Panc1 (cell line): ENCODE measurements at regions not wholly inside any gene's neighbourhood (a gene's known extent, or its start where the extent isn't known, plus 50 kb on each side); places are given as distances from the start of the nearest gene placed in this dataset.

Experiments used
- ATAC-seq: fragments of 200-7000 bp; cut with Tn5 transposase; 2 replicates; pipeline ENCODE4 v1.9.1; 2020; ENCODE audit warnings: mild to moderate bottlenecking, moderate library complexity
- BruUV-seq: library from RNA; stranded (reverse); fragments of 400-500 nt; replicated peaks from 2 replicates; lab custom pipeline; 2021; lab: Mats Ljungman, UMichigan
- CTCF ChIA-PET: fragments of 300-600 bp; sonication (Branson Sonifier 250); formaldehyde crosslinking; loops from one replicate; lab custom pipeline; 2022; ENCODE audit warnings: antibody characterized with exemption; lab: Charles Lee
- POLR2A ChIA-PET: fragments of 300-600 bp; sonication (Branson Sonifier 250); formaldehyde crosslinking; loops from one replicate; lab custom pipeline; 2022; ENCODE audit warnings: antibody characterized with exemption; lab: Charles Lee
- DNase-seq: peaks from one replicate; pipeline ENCODE4 v3.0.0-alpha.2; 2010; ENCODE audit warnings: low read depth, low spot score
- H3K27ac ChIP-seq: 2 replicates; pipeline ENCODE4 v1.5.1; 2011; ENCODE audit warnings: mild to moderate bottlenecking, low read length, inconsistent platforms
- H3K27me3 ChIP-seq: fragments of 200-500 bp; sonication (Bioruptor generic); 2 replicates; pipeline ENCODE4 v1.6.0; 2014; ENCODE audit warnings: low read length, inconsistent platforms; ENCODE audit not compliant: control insufficient read depth, insufficient read depth
- H3K36me3 ChIP-seq: fragments of 200-500 bp; sonication (Bioruptor generic); 2 replicates; pipeline ENCODE4 v1.5.1; 2014; ENCODE audit warnings: inconsistent platforms, mild to moderate bottlenecking, low read length, moderate library complexity; ENCODE audit not compliant: control insufficient read depth, insufficient read depth
- H3K4me1 ChIP-seq: 2 replicates; pipeline ENCODE4 v1.5.1; 2011; ENCODE audit warnings: inconsistent platforms, mild to moderate bottlenecking, low read length, moderate library complexity; ENCODE audit not compliant: control insufficient read depth, insufficient read depth
- H3K4me3 ChIP-seq, 2 experiments: 2 replicates each; pipeline ENCODE4 v1.5.1; 2011 to 2012; ENCODE audit warnings: low read depth in 2 of 2, low read length in 2 of 2, mild to moderate bottlenecking in 2 of 2, inconsistent platforms in 1 of 2, moderate library complexity in 1 of 2
- H3K9me3 ChIP-seq: fragments of 200-500 bp; sonication (Bioruptor generic); 2 replicates; pipeline ENCODE4 v1.5.1; 2014; ENCODE audit warnings: low read depth, mild to moderate bottlenecking, inconsistent platforms, low read length, moderate library complexity; ENCODE audit not compliant: control insufficient read depth, insufficient read depth
- POLR2AphosphoS5 ChIP-seq: IDR thresholded peaks from 2 replicates; pipeline ENCODE4 v1.6.1; 2012; ENCODE audit warnings: mild to moderate bottlenecking, low read depth, low read length, moderate library complexity
- SIN3A ChIP-seq: IDR thresholded peaks from 2 replicates; pipeline ENCODE4 v1.6.1; 2012; ENCODE audit warnings: low read depth, mild to moderate bottlenecking, low read length, moderate library complexity, borderline replicate concordance; ENCODE audit not compliant: insufficient read depth
- TCF7L2 ChIP-seq: IDR thresholded peaks from 2 replicates; pipeline ENCODE4 v1.6.1; 2011; ENCODE audit warnings: mild to moderate bottlenecking, low read depth, low read length, inconsistent platforms
- in situ Hi-C: cut with HindIII; loops from 2 replicates; pipeline ENCODE4 v1.10.0; 2016; ENCODE audit warnings: low sequenced_read_pairs, low pct_unique_long_range_greater_than_20kb
- intact Hi-C: fragments of 100-400 bp; cut with micrococcal nuclease; formaldehyde crosslinking; loops from one replicate; pipeline ENCODE4 v1.10.0; 2022; ENCODE audit not compliant: unreplicated experiment
- TF ChIP-seq, protein P1 (sequence below): fragments of 450-650 bp; IDR thresholded peaks from 2 replicates; pipeline ENCODE4 v1.5.1; 2017; ENCODE audit warnings: mild to moderate bottlenecking
- TF ChIP-seq, protein P2 (sequence below), 2 experiments: IDR thresholded peaks; 2 replicates each; pipeline ENCODE4 v1.6.1; 2011 to 2012; ENCODE audit warnings: low read depth in 2 of 2, control low read depth in 1 of 2, low read length in 1 of 2, mild to moderate bottlenecking in 1 of 2, moderate library complexity in 1 of 2; ENCODE audit not compliant: insufficient read depth in 1 of 2

DNA sequence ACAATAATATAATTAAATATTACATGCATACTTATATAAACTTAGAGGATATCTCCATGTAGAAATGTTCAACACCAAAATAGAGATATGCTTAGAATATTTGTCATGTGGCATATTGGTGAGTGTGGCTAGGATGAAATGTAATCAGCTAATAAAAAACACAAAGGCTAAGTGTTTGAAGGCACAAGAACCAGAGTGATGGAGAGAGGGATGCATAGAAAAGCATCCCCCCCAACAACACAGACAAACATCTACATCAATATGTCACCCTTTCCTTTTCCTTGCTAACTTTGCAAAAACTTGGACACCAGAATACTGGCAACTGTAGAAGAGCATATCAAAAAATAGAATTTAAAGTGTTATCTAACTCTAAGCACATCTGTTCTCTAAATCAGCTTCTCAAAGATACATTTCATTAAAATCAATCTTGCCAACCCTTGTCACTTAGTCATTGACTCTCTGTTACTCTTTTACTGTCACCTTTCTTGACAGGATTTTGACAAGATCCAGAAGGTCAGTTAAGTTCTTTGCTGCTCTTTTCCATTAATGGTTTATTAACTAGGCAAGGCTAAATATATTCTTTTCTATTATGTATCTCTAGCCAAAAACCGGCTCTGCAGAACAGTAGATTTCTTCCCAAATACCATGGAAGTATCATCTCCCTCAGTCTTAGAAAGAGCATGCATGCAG is 695.9 kb downstream of the OTOL1 start:
- Histone ChIP-seq H3K36me3 (no peaks in the 10 kb centered on the region), H3K9me3 (no peaks in the 10 kb centered on the region), H3K27ac (no peak overlapping the region), H3K4me3 (no peak overlapping the region), H3K4me1 (no peaks in the 10 kb centered on the region), H3K27me3 (no peaks in the 10 kb centered on the region)
- no peak for ATAC-seq
- POLR2A ChIA-PET, result no interaction called here
- no TSS peak for BruUV-seq
- TF ChIP-seq TCF7L2 (no peak), SIN3A (no peak), POLR2AphosphoS5 (no peak)
- TF ChIP-seq, protein P1, sequence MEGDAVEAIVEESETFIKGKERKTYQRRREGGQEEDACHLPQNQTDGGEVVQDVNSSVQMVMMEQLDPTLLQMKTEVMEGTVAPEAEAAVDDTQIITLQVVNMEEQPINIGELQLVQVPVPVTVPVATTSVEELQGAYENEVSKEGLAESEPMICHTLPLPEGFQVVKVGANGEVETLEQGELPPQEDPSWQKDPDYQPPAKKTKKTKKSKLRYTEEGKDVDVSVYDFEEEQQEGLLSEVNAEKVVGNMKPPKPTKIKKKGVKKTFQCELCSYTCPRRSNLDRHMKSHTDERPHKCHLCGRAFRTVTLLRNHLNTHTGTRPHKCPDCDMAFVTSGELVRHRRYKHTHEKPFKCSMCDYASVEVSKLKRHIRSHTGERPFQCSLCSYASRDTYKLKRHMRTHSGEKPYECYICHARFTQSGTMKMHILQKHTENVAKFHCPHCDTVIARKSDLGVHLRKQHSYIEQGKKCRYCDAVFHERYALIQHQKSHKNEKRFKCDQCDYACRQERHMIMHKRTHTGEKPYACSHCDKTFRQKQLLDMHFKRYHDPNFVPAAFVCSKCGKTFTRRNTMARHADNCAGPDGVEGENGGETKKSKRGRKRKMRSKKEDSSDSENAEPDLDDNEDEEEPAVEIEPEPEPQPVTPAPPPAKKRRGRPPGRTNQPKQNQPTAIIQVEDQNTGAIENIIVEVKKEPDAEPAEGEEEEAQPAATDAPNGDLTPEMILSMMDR, result no peak
- TF ChIP-seq, protein P2, sequence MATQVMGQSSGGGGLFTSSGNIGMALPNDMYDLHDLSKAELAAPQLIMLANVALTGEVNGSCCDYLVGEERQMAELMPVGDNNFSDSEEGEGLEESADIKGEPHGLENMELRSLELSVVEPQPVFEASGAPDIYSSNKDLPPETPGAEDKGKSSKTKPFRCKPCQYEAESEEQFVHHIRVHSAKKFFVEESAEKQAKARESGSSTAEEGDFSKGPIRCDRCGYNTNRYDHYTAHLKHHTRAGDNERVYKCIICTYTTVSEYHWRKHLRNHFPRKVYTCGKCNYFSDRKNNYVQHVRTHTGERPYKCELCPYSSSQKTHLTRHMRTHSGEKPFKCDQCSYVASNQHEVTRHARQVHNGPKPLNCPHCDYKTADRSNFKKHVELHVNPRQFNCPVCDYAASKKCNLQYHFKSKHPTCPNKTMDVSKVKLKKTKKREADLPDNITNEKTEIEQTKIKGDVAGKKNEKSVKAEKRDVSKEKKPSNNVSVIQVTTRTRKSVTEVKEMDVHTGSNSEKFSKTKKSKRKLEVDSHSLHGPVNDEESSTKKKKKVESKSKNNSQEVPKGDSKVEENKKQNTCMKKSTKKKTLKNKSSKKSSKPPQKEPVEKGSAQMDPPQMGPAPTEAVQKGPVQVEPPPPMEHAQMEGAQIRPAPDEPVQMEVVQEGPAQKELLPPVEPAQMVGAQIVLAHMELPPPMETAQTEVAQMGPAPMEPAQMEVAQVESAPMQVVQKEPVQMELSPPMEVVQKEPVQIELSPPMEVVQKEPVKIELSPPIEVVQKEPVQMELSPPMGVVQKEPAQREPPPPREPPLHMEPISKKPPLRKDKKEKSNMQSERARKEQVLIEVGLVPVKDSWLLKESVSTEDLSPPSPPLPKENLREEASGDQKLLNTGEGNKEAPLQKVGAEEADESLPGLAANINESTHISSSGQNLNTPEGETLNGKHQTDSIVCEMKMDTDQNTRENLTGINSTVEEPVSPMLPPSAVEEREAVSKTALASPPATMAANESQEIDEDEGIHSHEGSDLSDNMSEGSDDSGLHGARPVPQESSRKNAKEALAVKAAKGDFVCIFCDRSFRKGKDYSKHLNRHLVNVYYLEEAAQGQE (IDR thresholded peaks at IDR 0.05; ENCODE audit: insufficient read depth in 1 of 2, low read depth in 2 of 2, low read length in 1 of 2), result no peak
- in situ Hi-C loops (no loop called here), intact Hi-C loops (no loop called here)
- CTCF ChIA-PET, result no interaction called here
- DNase-seq, result no peak

DNA sequence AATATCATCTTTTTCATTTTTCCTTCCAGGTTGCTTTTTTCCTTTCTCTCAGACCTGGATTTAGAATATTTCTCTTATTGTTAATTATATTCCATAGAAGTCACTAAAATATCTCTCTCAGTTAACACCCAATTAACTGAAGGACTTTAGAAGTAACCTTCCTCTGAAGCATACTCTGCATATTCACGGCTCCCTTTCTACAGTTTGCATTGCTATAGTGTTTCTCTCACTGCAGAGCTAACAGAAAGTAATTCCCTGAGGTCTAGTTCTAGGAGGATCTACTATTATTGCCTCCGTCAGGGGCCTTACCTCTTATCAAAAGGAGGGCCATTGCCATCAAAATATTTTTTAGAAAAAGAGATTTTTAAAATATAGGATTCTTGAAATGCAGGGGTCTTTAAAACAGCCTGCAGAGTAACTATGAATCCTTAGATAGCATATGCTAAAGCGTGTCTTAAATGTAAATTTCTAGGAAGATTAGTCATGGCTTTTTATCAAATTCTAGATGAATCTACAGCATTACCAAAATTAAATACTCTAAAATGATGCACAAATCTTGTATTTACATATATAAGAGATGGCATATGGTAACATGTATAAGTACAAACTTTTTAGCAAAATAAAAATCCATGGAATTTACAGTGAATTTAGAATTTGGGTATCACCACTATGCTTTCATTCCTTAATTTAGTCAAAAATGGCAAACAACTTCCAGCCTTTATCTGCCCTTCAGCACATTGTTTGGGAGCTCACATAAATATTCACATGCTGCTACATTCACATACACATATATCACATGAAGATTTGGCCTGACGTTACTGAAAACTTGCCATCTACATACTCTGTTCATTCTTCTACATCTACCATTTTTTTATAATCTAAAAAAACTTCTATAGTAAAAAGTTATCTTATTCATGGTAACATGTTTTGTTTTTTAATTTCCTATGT is 696.8 kb downstream of the OTOL1 start:
- Histone ChIP-seq H3K9me3 (no peaks in the 10 kb centered on the region), H3K4me3 (no peak overlapping the region), H3K4me1 (no peaks in the 10 kb centered on the region), H3K36me3 (no peaks in the 10 kb centered on the region), H3K27me3 (no peaks in the 10 kb centered on the region), H3K27ac (no peak overlapping the region)
- no peak for DNase-seq
- intact Hi-C loops (no loop called here), in situ Hi-C loops (no loop called here)
- TF ChIP-seq SIN3A (no peak), TCF7L2 (no peak), POLR2AphosphoS5 (no peak)
- TF ChIP-seq, protein P2 (IDR thresholded peaks at IDR 0.05; ENCODE audit: insufficient read depth in 1 of 2, low read depth in 2 of 2, low read length in 1 of 2), result no peak
- TF ChIP-seq, protein P1, result no peak
- BruUV-seq, result no TSS peak
- ChIA-PET CTCF (no interaction called here), POLR2A (no interaction called here)
- ATAC-seq, result no peak
